Heart right ventricle (tissue), 16 donors: ENCODE measurements at regions not wholly inside any gene's neighbourhood (a gene's known extent, or its start where the extent isn't known, plus 50 kb on each side); places are given as distances from the start of the nearest gene placed in this dataset.

Experiments
- ATAC-seq, 8 donors: fragments of 200-7000 bp; cut with Tn5 transposase; one replicate each; pipeline ENCODE4 v1.9.1; 2020; ENCODE audit warnings: mild to moderate bottlenecking in 8 of 8, moderate library complexity in 8 of 8, moderate number of reproducible peaks in 1 of 8
- DNase-seq, 2 donors: peaks; one replicate each; pipeline ENCODE4 v3.0.0-alpha.2; 2020
- H3K27ac ChIP-seq, 10 donors: fragments of 200-600 bp; sonication (generic) in 2 of 10; one replicate each; pipeline versions ENCODE4 v1.5.0 to v1.8.0; 2020 to 2022; ENCODE audit warnings: mild to moderate bottlenecking in 3 of 10
- H3K27me3 ChIP-seq, 7 donors: fragments of 200-600 bp; one replicate each; pipeline ENCODE4 v1.8.0; 2021 to 2022; ENCODE audit warnings: mild to moderate bottlenecking in 2 of 7
- H3K36me3 ChIP-seq, 9 donors: fragments of 200-600 bp; sonication (generic) in 1 of 9; one replicate each; pipeline versions ENCODE4 v1.5.0 to v1.8.0; 2020 to 2022; ENCODE audit warnings: mild to moderate bottlenecking in 2 of 9
- H3K4me1 ChIP-seq, 9 donors: fragments of 200-600 bp; sonication (generic) in 1 of 9; one replicate each; pipeline versions ENCODE4 v1.5.0 to v1.8.0; 2020 to 2022; ENCODE audit warnings: mild to moderate bottlenecking in 4 of 9
- H3K4me3 ChIP-seq, 10 donors: fragments of 200-600 bp; sonication (generic) in 2 of 10; one replicate each; pipeline versions ENCODE4 v1.5.0 to v1.8.0; 2020 to 2022; ENCODE audit warnings: mild to moderate bottlenecking in 7 of 10, moderate library complexity in 2 of 10
- H3K9me3 ChIP-seq, 11 donors: fragments of 200-600 bp in 10 of 11; sonication (generic) in 2 of 11; one replicate each; pipeline versions ENCODE4 v1.5.0 to v1.8.0; 2013 to 2022; ENCODE audit warnings: mild to moderate bottlenecking in 2 of 11, control low read depth in 1 of 11, moderate library complexity in 1 of 11
- CTCF ChIP-seq, 9 donors: fragments of 200-600 bp; sonication (generic) in 2 of 9; IDR thresholded peaks; one replicate each; pipeline versions ENCODE4 v1.5.0 to v1.8.0; 2021 to 2022; ENCODE audit warnings: antibody characterized with exemption in 9 of 9, mild to moderate bottlenecking in 5 of 9, moderate library complexity in 1 of 9
- WGBS, 2 donors: extraction: QIAGEN DNeasy Blood & Tissue Kit; methylation state at CpG; one replicate each; pipeline ENCODE4 v1.1.7; 2013; ENCODE audit warnings: inconsistent platforms in 1 of 2; 5-methylcytosine and 5-hydroxymethylcytosine counted together
- intact Hi-C, 10 donors: fragments of 100-400 bp; cut with DNase I; formaldehyde crosslinking; loops; one replicate each; pipeline versions ENCODE4 v1.11.1 to v1.14.2; 2022
- donor health status: Arrhythmogenic right ventricular cardiomyopathy.
- donor health status: ischemic (EF 13 %, LVEDD 7.1; RV severe dilation, severe dysfunction).
- donor health status: healthy with polysubstance abuse.
- donor health status: DM: no; HTN: yes; CAD: no.
- donor health status: DM: no; HTN: no; CAD: no.
- donor health status: ischemic (EF 25% LVEDD 6.9; RV normal size, moderate dysfunction).
- donor health status: ischemic (EF 25% LVEDD 5.7; RV mildly dilated, moderate dysfunction).
- donor health status: healthy.
- donor health status: DM: yes; HTN: yes; CAD: no.
- donor health status: Ischemic cardiomyopathy.
- donor health status: ischemic (EF 35%, LVEDD 5.7; RV mildly dilated, moderate dysfunction).
- donor health status: nonischemic (EF 11% LVEDD 7.7; RV severe dilation, severe dysfunction).
- donor health status: DM: yes; HTN: yes; CAD: no.
- donor health status: PGD.
- donor health status: ischemic (EF 29% LVEDD 5.4; RV normal size, mild dysfunction).
- donor health status: nonischemic (EF 23%, LVEDD 6.1; RV moderate dilation, normal function).

GRCh38 chr20:62534526-62535221 lies 58.9 kb upstream of the GATA5 start:
- Histone ChIP-seq H3K4me1 (peaks cover 4 to 38% (median 18%) of the 10 kb centered on the region in 9 donors), H3K9me3 (no peaks in the 10 kb centered on the region), H3K27ac (peak overlapping the region in 1 of 10 donors; percentile 86), H3K4me3 (no peak overlapping the region), H3K27me3 (peaks cover 0 to 11% (median 0%) of the 10 kb centered on the region in 7 donors), H3K36me3 (no peaks in the 10 kb centered on the region)
- no peak for TF ChIP-seq CTCF (IDR thresholded peaks at IDR 0.05)
- ATAC-seq (no peak), DNase-seq (no peak)
- intact Hi-C loops, result no loop called here
- 84 to 85% methylated on average over 29 of the region's 29 CpGs for WGBS, 2 donors

- Histone ChIP-seq H3K36me3 (no peaks in the 10 kb centered on the region), H3K27ac (peak overlapping the region in 6 of 10 donors; percentile 51 to 86 (median 78)), H3K27me3 (peaks cover 0 to 11% (median 0%) of the 10 kb centered on the region in 7 donors), H3K4me1 (peaks cover 3 to 36% (median 15%) of the 10 kb centered on the region in 9 donors), H3K9me3 (no peaks in the 10 kb centered on the region), H3K4me3 (no peak overlapping the region)
- DNase-seq, result no peak
- intact Hi-C loops, result no loop called here
- no peak for TF ChIP-seq CTCF (IDR thresholded peaks at IDR 0.05)
- no peak for ATAC-seq
- 79 to 83% methylated on average over 11 of the region's 11 CpGs for WGBS, 2 donors
Measured at GRCh38 chr20:62535282-62535811, 59.6 kb upstream of the GATA5 start.

DNA sequence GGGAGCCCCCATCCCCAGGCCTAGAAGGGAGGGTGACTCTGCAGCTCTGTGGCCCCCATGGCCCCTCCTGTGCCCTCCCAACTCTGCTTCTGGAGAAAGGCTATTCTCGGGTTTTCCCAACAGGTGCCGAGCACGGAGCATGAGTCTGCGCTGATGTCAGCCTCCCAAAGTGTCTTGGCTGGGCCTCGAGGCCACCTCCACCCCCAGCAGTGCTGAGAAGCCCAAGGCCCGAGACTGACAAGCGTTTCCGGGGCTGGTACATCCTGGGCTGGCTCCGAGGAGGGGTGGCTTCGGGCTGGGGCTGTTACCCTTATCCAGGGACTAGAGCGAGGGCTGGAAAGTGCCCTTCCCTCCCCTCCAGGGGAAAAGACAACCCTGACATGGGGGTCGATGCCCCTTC lies 60.2 kb upstream of the GATA5 start:
- intact Hi-C loops, result no loop called here
- DNase-seq, result peak in 1 of 2 donors; percentile 50
- peaks cover 0 to 11% (median 0%) of the 10 kb centered on the region in 7 donors for H3K27me3 ChIP-seq

More for the DNA sequence above, 60.2 kb upstream of the GATA5 start:
- Histone ChIP-seq H3K4me1 (peaks cover 3 to 33% (median 14%) of the 10 kb centered on the region in 9 donors), H3K4me3 (no peak overlapping the region), H3K27ac (peak overlapping the region in 9 of 10 donors; percentile 36 to 86 (median 74)), H3K9me3 (no peaks in the 10 kb centered on the region), H3K36me3 (no peaks in the 10 kb centered on the region)
- peak; percentile 24 to 78 (median 60) for ATAC-seq
- no peak for TF ChIP-seq CTCF (IDR thresholded peaks at IDR 0.05)
- WGBS, 2 donors, result 58 to 72% methylated on average over 12 of the region's 12 CpGs
